Neural cell (in vitro differentiated cells): ENCODE measurements at regions not wholly inside any gene's neighbourhood (a gene's known extent, or its start where the extent isn't known, plus 50 kb on each side); places are given as distances from the start of the nearest gene placed in this dataset.

Source experiments
- H2AFZ ChIP-seq: fragments of 200-600, 300-800 bp; sonication (generic), shearing (Covaris generic); 2 replicates; pipeline ENCODE4 v1.6.0; 2014; ENCODE audit warnings: low read depth, mild to moderate bottlenecking, antibody characterized with exemption, low read length, moderate library complexity
- H3F3A ChIP-seq: fragments of 200-600 bp; shearing (Covaris generic); 2 replicates; pipeline ENCODE4 v1.6.1; 2016; ENCODE audit warnings: mild to moderate bottlenecking, moderate library complexity, mixed read lengths, antibody characterized with exemption, low read length; ENCODE audit not compliant: insufficient read depth, poor library complexity, severe bottlenecking
- H3K27ac ChIP-seq: fragments of 200-600, 300-800 bp; sonication (generic), shearing (Covaris generic); 2 replicates; pipeline ENCODE4 v1.5.1; 2014; ENCODE audit warnings: mild to moderate bottlenecking, low read length, moderate library complexity
- H3K27me3 ChIP-seq: fragments of 300-800, 200-600 bp; sonication (generic), shearing (Covaris generic); 2 replicates; pipeline ENCODE4 v1.6.0; 2014; ENCODE audit warnings: mild to moderate bottlenecking, low read depth, low read length, moderate library complexity; ENCODE audit not compliant: insufficient read depth
- H3K36me3 ChIP-seq: fragments of 300-800, 200-600 bp; sonication (generic), shearing (Covaris generic); 2 replicates; pipeline ENCODE4 v1.5.1; 2014; ENCODE audit warnings: mild to moderate bottlenecking, antibody characterized with exemption, low read length, moderate library complexity; ENCODE audit not compliant: insufficient read depth
- H3K4me2 ChIP-seq: fragments of 300-800, 200-600 bp; sonication (generic), shearing (Covaris generic); 2 replicates; pipeline ENCODE4 v1.6.0; 2014; ENCODE audit warnings: mild to moderate bottlenecking, low read length
- H3K4me3 ChIP-seq: fragments of 300-800, 200-600 bp; sonication (generic), shearing (Covaris generic); 2 replicates; pipeline ENCODE4 v1.5.1; 2014; ENCODE audit warnings: mild to moderate bottlenecking, low read length, moderate library complexity
- H3K79me2 ChIP-seq: fragments of 200-600 bp; shearing (Covaris generic); replicated peaks from 2 replicates; pipeline ENCODE4 v1.6.0; 2014; ENCODE audit warnings: mild to moderate bottlenecking, low read length, moderate library complexity; ENCODE audit not compliant: insufficient read depth
- H3K9ac ChIP-seq: fragments of 300-800, 200-600 bp; sonication (generic), shearing (Covaris generic); 2 replicates; pipeline ENCODE4 v1.6.1; 2016; ENCODE audit warnings: mild to moderate bottlenecking, low read length, mixed read lengths
- H3K9me2 ChIP-seq: fragments of 200-600 bp; shearing (Covaris generic); 2 replicates; pipeline ENCODE4 v1.6.1; 2016; ENCODE audit warnings: mild to moderate bottlenecking, low read length, mixed read lengths; ENCODE audit not compliant: insufficient read depth
- H3K9me3 ChIP-seq: fragments of 200-600, 300-800 bp; sonication (generic), shearing (Covaris generic); 2 replicates; pipeline ENCODE4 v1.6.1; 2016; ENCODE audit warnings: mild to moderate bottlenecking, mixed run types, low read length, moderate library complexity, mixed read lengths
- H4K20me1 ChIP-seq: fragments of 200-600 bp; shearing (Covaris generic); 2 replicates; pipeline ENCODE4 v1.6.1; 2016; ENCODE audit warnings: mild to moderate bottlenecking, mixed run types; ENCODE audit not compliant: insufficient read depth
- EP300 ChIP-seq: fragments of 450-650 bp; conservative IDR thresholded peaks from 2 replicates; pipeline ENCODE4 v1.6.1; 2014; ENCODE audit warnings: antibody characterized with exemption, mild to moderate bottlenecking, moderate library complexity; ENCODE audit not compliant: poor library complexity, severe bottlenecking
- EZH2 ChIP-seq: fragments of 200-600, 300-800 bp; shearing (Covaris generic), sonication (generic); IDR thresholded peaks from 2 replicates; pipeline ENCODE4 v1.6.1; 2014; ENCODE audit warnings: antibody characterized with exemption, low read length, borderline replicate concordance, mild to moderate bottlenecking; ENCODE audit not compliant: insufficient read depth, poor library complexity, severe bottlenecking
- MXI1 ChIP-seq: fragments of 450-650 bp; conservative IDR thresholded peaks from 2 replicates; pipeline ENCODE4 v1.6.1; 2014; ENCODE audit warnings: antibody characterized with exemption, mild to moderate bottlenecking; ENCODE audit not compliant: poor library complexity, severe bottlenecking
- POLR2AphosphoS5 ChIP-seq: IDR thresholded peaks from 2 replicates; pipeline ENCODE4 v1.6.1; 2012
- RAD21 ChIP-seq: fragments of 450-650 bp; conservative IDR thresholded peaks from 2 replicates; pipeline ENCODE4 v1.6.1; 2014; ENCODE audit warnings: antibody characterized with exemption, mild to moderate bottlenecking, moderate library complexity
- SMC3 ChIP-seq: fragments of 450-650 bp; conservative IDR thresholded peaks from 2 replicates; pipeline ENCODE4 v1.6.1; 2014; ENCODE audit warnings: antibody characterized with exemption, mild to moderate bottlenecking, moderate library complexity; ENCODE audit not compliant: poor library complexity
- TAF1 ChIP-seq: IDR thresholded peaks from 2 replicates; pipeline ENCODE4 v1.6.1; 2012; ENCODE audit warnings: low read depth
- TF ChIP-seq, protein P1 (sequence below): fragments of 450-650 bp; IDR thresholded peaks from 2 replicates; pipeline ENCODE4 v1.5.1; 2014; ENCODE audit warnings: antibody characterized with exemption, mild to moderate bottlenecking, moderate library complexity; ENCODE audit not compliant: poor library complexity, severe bottlenecking
- TF ChIP-seq, protein P2 (sequence below): IDR thresholded peaks from 2 replicates; pipeline ENCODE4 v1.6.1; 2012; ENCODE audit warnings: borderline replicate concordance

DNA sequence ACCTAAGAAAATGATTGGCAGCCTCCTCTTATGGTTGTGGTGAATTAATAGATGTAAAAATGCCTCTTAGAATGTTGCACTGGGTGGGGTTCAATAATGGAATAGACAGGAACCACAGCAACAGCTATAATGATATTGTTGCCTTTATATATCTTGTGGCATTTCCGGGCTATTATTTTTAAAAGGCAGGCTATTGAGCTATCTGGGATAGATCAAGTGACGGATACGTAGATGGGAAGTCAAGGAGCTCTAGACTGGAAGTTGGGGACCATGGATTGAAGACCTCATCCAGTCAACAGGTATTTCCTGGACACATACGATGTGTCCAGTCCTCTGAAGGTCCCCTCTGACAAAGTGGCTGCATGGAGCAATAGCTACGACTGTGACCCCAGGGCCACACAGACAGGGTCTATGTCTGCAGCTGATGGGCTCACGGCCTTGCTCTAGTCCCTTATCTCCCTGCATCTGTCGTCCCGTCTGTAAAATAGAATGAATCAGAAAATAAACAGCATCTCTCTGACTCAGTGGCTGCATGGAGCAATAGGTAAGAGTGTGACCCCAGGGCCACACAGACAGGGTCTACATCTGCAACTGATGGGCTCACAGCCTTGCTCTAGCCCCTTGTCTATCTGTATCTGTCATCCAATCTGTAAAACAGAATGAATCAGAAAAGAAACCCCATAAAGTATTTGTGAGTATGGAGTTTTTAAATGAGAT, 117.7 kb upstream of the FOXF1 start:
- Histone ChIP-seq H4K20me1 (no peaks in the 10 kb centered on the region), H3K79me2 (no peaks in the 10 kb centered on the region), H3K4me3 (no peak overlapping the region), H3K27me3 (no peaks in the 10 kb centered on the region), H3K36me3 (no peaks in the 10 kb centered on the region), H3F3A (no peaks in the 10 kb centered on the region), H3K9ac (no peak overlapping the region), H3K4me2 (no peak overlapping the region), H3K27ac (no peak overlapping the region), H2AFZ (no peak overlapping the region), H3K9me3 (no peaks in the 10 kb centered on the region), H3K9me2 (no peaks in the 10 kb centered on the region)
- TF ChIP-seq RAD21 (no peak), SMC3 (no peak), EZH2 (no peak), MXI1 (no peak), EP300 (no peak), POLR2AphosphoS5 (no peak)

DNA sequence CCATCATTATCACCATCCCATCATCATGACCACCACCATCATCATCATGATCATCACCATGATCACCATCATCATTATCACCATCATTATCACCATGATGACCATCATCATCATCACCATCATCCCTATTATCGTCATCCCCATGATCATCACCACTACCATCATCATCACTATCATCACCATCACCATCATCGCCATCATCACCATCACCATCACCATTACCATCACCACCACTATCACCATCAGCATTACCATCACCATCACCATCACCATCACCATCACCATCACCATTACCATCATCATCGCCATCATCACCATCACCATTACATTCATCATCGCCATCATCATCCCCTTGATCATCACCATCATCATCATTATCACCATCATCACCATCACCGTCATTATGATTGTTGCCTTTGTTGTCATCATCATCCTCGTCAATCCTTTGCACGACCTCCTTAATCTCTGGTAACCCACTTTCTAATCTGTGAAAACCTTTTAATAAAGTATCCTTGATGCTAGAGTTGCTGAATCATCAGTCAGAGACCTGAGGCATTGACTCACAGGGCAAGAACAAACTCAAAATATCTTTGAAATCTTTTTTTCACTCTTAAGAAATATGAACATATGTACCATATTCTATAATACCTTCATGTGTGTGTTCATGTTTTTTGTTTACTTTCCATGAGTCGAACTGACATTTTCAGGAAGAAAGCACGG, 116.3 kb upstream of the FOXF1 start:
- Histone ChIP-seq H2AFZ (no peak overlapping the region), H3K9me3 (no peaks in the 10 kb centered on the region)
- TF ChIP-seq MXI1 (no peak), POLR2AphosphoS5 (no peak), TAF1 (no peak), RAD21 (no peak)
- TF ChIP-seq, protein P1, sequence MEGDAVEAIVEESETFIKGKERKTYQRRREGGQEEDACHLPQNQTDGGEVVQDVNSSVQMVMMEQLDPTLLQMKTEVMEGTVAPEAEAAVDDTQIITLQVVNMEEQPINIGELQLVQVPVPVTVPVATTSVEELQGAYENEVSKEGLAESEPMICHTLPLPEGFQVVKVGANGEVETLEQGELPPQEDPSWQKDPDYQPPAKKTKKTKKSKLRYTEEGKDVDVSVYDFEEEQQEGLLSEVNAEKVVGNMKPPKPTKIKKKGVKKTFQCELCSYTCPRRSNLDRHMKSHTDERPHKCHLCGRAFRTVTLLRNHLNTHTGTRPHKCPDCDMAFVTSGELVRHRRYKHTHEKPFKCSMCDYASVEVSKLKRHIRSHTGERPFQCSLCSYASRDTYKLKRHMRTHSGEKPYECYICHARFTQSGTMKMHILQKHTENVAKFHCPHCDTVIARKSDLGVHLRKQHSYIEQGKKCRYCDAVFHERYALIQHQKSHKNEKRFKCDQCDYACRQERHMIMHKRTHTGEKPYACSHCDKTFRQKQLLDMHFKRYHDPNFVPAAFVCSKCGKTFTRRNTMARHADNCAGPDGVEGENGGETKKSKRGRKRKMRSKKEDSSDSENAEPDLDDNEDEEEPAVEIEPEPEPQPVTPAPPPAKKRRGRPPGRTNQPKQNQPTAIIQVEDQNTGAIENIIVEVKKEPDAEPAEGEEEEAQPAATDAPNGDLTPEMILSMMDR = no peak
- TF ChIP-seq, protein P2, sequence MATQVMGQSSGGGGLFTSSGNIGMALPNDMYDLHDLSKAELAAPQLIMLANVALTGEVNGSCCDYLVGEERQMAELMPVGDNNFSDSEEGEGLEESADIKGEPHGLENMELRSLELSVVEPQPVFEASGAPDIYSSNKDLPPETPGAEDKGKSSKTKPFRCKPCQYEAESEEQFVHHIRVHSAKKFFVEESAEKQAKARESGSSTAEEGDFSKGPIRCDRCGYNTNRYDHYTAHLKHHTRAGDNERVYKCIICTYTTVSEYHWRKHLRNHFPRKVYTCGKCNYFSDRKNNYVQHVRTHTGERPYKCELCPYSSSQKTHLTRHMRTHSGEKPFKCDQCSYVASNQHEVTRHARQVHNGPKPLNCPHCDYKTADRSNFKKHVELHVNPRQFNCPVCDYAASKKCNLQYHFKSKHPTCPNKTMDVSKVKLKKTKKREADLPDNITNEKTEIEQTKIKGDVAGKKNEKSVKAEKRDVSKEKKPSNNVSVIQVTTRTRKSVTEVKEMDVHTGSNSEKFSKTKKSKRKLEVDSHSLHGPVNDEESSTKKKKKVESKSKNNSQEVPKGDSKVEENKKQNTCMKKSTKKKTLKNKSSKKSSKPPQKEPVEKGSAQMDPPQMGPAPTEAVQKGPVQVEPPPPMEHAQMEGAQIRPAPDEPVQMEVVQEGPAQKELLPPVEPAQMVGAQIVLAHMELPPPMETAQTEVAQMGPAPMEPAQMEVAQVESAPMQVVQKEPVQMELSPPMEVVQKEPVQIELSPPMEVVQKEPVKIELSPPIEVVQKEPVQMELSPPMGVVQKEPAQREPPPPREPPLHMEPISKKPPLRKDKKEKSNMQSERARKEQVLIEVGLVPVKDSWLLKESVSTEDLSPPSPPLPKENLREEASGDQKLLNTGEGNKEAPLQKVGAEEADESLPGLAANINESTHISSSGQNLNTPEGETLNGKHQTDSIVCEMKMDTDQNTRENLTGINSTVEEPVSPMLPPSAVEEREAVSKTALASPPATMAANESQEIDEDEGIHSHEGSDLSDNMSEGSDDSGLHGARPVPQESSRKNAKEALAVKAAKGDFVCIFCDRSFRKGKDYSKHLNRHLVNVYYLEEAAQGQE = no peak

More for the DNA sequence above, 116.3 kb upstream of the FOXF1 start:
- H3K27me3 ChIP-seq = no peaks in the 10 kb centered on the region
- H3K79me2 ChIP-seq = no peaks in the 10 kb centered on the region
- no peak overlapping the region for H3K4me3 ChIP-seq
- no peaks in the 10 kb centered on the region for H3K36me3 ChIP-seq
- H3K27ac ChIP-seq = no peak overlapping the region
- no peaks in the 10 kb centered on the region for H3F3A ChIP-seq
- H3K4me2 ChIP-seq = no peak overlapping the region
- H3K9ac ChIP-seq = no peak overlapping the region
- no peaks in the 10 kb centered on the region for H4K20me1 ChIP-seq
- H3K9me2 ChIP-seq = no peaks in the 10 kb centered on the region
